Panc1 (cell line): ENCODE measurements at regions not wholly inside any gene's neighbourhood (a gene's known extent, or its start where the extent isn't known, plus 50 kb on each side); places are given as distances from the start of the nearest gene placed in this dataset.

Source experiments
- POLR2AphosphoS5 ChIP-seq: IDR thresholded peaks from 2 replicates; pipeline ENCODE4 v1.6.1; 2012; ENCODE audit warnings: mild to moderate bottlenecking, low read depth, low read length, moderate library complexity
- SIN3A ChIP-seq: IDR thresholded peaks from 2 replicates; pipeline ENCODE4 v1.6.1; 2012; ENCODE audit warnings: low read depth, mild to moderate bottlenecking, low read length, moderate library complexity, borderline replicate concordance; ENCODE audit not compliant: insufficient read depth
- TF ChIP-seq, protein P1 (sequence below), 2 experiments: IDR thresholded peaks; 2 replicates each; pipeline ENCODE4 v1.6.1; 2011 to 2012; ENCODE audit warnings: low read depth in 2 of 2, control low read depth in 1 of 2, low read length in 1 of 2, mild to moderate bottlenecking in 1 of 2, moderate library complexity in 1 of 2; ENCODE audit not compliant: insufficient read depth in 1 of 2

DNA sequence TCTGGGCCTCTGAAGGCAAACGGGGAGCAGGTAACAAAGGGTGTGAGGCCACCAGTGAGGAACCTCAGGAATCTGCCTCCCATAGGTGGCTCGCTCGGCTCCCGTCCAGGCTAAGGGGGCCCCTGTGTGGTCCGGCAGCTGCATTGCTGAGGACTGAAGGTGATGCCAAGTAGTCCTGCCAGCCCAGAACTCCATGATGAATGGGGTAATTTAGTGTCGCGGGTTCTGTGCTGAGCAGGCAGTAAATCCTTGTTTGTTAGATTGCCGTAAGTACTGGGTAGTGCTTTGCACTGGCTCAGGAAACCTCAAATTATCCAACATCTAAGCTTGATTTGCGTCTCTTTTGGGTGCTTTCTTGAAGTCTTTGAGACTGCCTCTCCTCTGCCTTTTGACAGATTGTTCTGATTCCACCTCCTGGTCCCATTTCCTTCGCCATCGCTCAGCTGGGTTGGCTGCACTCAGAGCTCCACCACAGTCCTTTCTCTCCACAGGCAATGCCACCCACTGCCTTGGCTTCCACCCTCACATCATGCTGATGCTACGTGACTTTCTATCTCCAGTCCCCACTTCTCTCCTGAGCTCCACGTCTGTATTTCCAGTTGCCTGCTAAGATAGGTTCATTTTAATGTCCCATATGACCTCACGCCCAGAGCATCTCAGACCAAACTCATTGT is 392.0 kb downstream of the FUT8 start:
- TF ChIP-seq, protein P1, sequence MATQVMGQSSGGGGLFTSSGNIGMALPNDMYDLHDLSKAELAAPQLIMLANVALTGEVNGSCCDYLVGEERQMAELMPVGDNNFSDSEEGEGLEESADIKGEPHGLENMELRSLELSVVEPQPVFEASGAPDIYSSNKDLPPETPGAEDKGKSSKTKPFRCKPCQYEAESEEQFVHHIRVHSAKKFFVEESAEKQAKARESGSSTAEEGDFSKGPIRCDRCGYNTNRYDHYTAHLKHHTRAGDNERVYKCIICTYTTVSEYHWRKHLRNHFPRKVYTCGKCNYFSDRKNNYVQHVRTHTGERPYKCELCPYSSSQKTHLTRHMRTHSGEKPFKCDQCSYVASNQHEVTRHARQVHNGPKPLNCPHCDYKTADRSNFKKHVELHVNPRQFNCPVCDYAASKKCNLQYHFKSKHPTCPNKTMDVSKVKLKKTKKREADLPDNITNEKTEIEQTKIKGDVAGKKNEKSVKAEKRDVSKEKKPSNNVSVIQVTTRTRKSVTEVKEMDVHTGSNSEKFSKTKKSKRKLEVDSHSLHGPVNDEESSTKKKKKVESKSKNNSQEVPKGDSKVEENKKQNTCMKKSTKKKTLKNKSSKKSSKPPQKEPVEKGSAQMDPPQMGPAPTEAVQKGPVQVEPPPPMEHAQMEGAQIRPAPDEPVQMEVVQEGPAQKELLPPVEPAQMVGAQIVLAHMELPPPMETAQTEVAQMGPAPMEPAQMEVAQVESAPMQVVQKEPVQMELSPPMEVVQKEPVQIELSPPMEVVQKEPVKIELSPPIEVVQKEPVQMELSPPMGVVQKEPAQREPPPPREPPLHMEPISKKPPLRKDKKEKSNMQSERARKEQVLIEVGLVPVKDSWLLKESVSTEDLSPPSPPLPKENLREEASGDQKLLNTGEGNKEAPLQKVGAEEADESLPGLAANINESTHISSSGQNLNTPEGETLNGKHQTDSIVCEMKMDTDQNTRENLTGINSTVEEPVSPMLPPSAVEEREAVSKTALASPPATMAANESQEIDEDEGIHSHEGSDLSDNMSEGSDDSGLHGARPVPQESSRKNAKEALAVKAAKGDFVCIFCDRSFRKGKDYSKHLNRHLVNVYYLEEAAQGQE (IDR thresholded peaks at IDR 0.05; ENCODE audit: insufficient read depth in 1 of 2, low read depth in 2 of 2, low read length in 1 of 2) = no peak
- TF ChIP-seq SIN3A (no peak), POLR2AphosphoS5 (no peak)
